Breast epithelium (tissue), 4 donors: ENCODE measurements at regions not wholly inside any gene's neighbourhood (a gene's known extent, or its start where the extent isn't known, plus 50 kb on each side); places are given as distances from the start of the nearest gene placed in this dataset.

ENCODE experiments used
- DNase-seq, 2 donors: peaks; one replicate each; pipeline ENCODE4 v3.0.0-alpha.2; 2019; ENCODE audit warnings: low spot score in 2 of 2
- H3K27ac ChIP-seq, 2 donors: fragments of 200-600 bp; sonication (generic) in 1 of 2; one replicate each; pipeline ENCODE4 v1.5.1; 2016 to 2019; ENCODE audit warnings: mild to moderate bottlenecking in 1 of 2
- H3K27me3 ChIP-seq, 2 donors: fragments of 200-600 bp; sonication (generic) in 1 of 2; one replicate each; pipeline versions ENCODE4 v1.5.1 to v1.6.0; 2017 to 2019; ENCODE audit warnings: control low read depth in 1 of 2, mild to moderate bottlenecking in 1 of 2
- H3K36me3 ChIP-seq: fragments of 200-600 bp; one replicate; pipeline ENCODE4 v1.5.1; 2019
- H3K4me1 ChIP-seq, 2 donors: fragments of 200-600 bp; sonication (generic); one replicate each; pipeline ENCODE4 v1.5.1; 2016 to 2019; ENCODE audit warnings: control low read depth in 1 of 2
- H3K4me3 ChIP-seq, 3 donors: fragments of 200-600 bp; sonication (generic); 1 replicate in 2 of 3; 2 replicates in 1 of 3; pipeline ENCODE4 v1.5.1; 2016 to 2019; ENCODE audit warnings: mild to moderate bottlenecking in 3 of 3, moderate library complexity in 2 of 3
- H3K9me3 ChIP-seq, 2 donors: fragments of 200-600 bp; sonication (generic) in 1 of 2; one replicate each; pipeline ENCODE4 v1.5.1; 2016 to 2019; ENCODE audit warnings: control low read depth in 1 of 2
- POLR2A ChIP-seq: fragments of 450-650 bp; IDR thresholded peaks from one replicate; pipeline ENCODE4 v1.6.1; 2016; ENCODE audit warnings: antibody characterized with exemption, mild to moderate bottlenecking, moderate library complexity
- POLR2AphosphoS5 ChIP-seq, 3 donors: sonication (generic); formaldehyde crosslinking; IDR thresholded peaks; one replicate each; pipeline ENCODE4 v1.6.1; 2017; ENCODE audit warnings: antibody characterized with exemption in 3 of 3
- intact Hi-C: fragments of 100-400 bp; cut with DNase I; formaldehyde crosslinking; loops from one replicate; pipeline ENCODE4 v1.15.1; 2023; ENCODE audit warnings: low total_unique reads
- TF ChIP-seq, protein P1 (sequence below), 3 donors: fragments of 450-650 bp; IDR thresholded peaks; one replicate each; pipeline ENCODE4 v1.5.1; 2016 to 2017; ENCODE audit warnings: antibody characterized with exemption in 3 of 3, mild to moderate bottlenecking in 3 of 3, moderate library complexity in 3 of 3

GRCh38 chr22:27193215-27193614 lies 535.8 kb downstream of the MIAT start:
- no peak for TF ChIP-seq POLR2AphosphoS5 (IDR thresholded peaks at IDR 0.05)
- DNase-seq: no peak
- Histone ChIP-seq H3K4me3 (no peak overlapping the region), H3K27me3 (peaks cover 0 to 24% of the 10 kb centered on the region in 2 donors), H3K9me3 (peaks cover 0 to 5% of the 10 kb centered on the region in 2 donors), H3K36me3 (no peaks in the 10 kb centered on the region), H3K27ac (no peak overlapping the region), H3K4me1 (no peaks in the 10 kb centered on the region)
- intact Hi-C loops: no loop called here

DNA sequence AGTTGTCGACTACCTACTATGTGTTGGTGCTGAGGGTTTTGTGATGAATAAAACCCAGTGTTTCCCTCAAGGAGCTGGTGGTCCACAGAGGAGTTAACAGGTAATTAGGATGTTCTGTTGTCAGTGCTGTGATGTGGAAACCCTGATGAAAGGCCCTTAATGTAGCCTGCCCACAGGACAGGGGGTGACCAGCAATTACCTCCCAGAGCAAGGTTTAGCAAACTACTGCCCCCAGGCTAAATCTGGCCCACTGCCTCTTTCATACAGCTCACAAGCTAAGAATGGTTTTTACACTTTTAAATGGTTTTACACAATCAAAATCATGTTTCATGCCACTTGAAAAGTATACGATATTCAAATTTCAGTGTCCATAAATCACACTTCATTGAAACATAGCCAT lies 536.2 kb downstream of the MIAT start:
- peaks cover 0 to 5% of the 10 kb centered on the region in 2 donors for H3K9me3 ChIP-seq
- H3K4me3 ChIP-seq: no peak overlapping the region
- H3K36me3 ChIP-seq: no peaks in the 10 kb centered on the region
- TF ChIP-seq POLR2A: no peak
- H3K27me3 ChIP-seq: peaks cover 0 to 22% of the 10 kb centered on the region in 2 donors
- no peak for DNase-seq
- no peak overlapping the region for H3K27ac ChIP-seq
- no peaks in the 10 kb centered on the region for H3K4me1 ChIP-seq
- intact Hi-C loops: no loop called here

- no peaks in the 10 kb centered on the region for H3K36me3 ChIP-seq
- H3K4me3 ChIP-seq: no peak overlapping the region
- intact Hi-C loops: no loop called here
- peaks cover 0 to 17% of the 10 kb centered on the region in 2 donors for H3K27me3 ChIP-seq
- no peak for DNase-seq
- H3K4me1 ChIP-seq: no peaks in the 10 kb centered on the region
- no peak for TF ChIP-seq POLR2AphosphoS5 (IDR thresholded peaks at IDR 0.05)
- no peak for TF ChIP-seq POLR2A
- TF ChIP-seq, protein P1, sequence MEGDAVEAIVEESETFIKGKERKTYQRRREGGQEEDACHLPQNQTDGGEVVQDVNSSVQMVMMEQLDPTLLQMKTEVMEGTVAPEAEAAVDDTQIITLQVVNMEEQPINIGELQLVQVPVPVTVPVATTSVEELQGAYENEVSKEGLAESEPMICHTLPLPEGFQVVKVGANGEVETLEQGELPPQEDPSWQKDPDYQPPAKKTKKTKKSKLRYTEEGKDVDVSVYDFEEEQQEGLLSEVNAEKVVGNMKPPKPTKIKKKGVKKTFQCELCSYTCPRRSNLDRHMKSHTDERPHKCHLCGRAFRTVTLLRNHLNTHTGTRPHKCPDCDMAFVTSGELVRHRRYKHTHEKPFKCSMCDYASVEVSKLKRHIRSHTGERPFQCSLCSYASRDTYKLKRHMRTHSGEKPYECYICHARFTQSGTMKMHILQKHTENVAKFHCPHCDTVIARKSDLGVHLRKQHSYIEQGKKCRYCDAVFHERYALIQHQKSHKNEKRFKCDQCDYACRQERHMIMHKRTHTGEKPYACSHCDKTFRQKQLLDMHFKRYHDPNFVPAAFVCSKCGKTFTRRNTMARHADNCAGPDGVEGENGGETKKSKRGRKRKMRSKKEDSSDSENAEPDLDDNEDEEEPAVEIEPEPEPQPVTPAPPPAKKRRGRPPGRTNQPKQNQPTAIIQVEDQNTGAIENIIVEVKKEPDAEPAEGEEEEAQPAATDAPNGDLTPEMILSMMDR (IDR thresholded peaks at IDR 0.05): no peak
- H3K27ac ChIP-seq: no peak overlapping the region
- peaks cover 0 to 5% of the 10 kb centered on the region in 2 donors for H3K9me3 ChIP-seq
Observed at GRCh38 chr22:27194096-27194748, 536.8 kb downstream of the MIAT start.

GRCh38 chr22:27195094-27195493 lies 537.7 kb downstream of the MIAT start:
- peaks cover 0 to 5% of the 10 kb centered on the region in 2 donors for H3K9me3 ChIP-seq
- H3K27me3 ChIP-seq: peaks cover 0 to 17% of the 10 kb centered on the region in 2 donors
- no peaks in the 10 kb centered on the region for H3K4me1 ChIP-seq
- no peak overlapping the region for H3K27ac ChIP-seq
- TF ChIP-seq POLR2AphosphoS5 (IDR thresholded peaks at IDR 0.05): no peak
- no peak for TF ChIP-seq POLR2A
- TF ChIP-seq, protein P1 (IDR thresholded peaks at IDR 0.05): no peak
- DNase-seq: no peak
- H3K4me3 ChIP-seq: no peak overlapping the region
- intact Hi-C loops: no loop called here
- no peaks in the 10 kb centered on the region for H3K36me3 ChIP-seq

DNA sequence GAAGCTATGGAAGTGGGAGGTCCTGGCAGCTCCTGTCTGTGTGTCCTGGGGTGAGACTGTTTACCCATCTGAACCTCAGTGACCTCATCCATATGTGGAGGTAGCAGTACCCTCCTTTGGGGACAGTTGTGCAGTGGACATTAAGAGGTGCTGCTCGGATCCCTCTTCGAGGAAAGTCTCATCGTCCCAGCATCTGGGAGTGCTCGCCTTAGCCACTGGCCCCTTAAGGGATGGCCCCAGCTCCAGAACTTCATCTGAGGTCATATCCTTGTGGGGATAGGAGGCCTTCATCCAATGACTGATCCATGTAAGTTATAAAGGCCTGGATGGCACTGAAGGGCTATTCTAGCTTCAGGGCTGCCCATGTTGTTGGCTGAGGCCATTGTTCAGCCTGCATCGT lies 538.1 kb downstream of the MIAT start:
- TF ChIP-seq POLR2AphosphoS5 (IDR thresholded peaks at IDR 0.05) (no peak), POLR2A (no peak)
- TF ChIP-seq, protein P1 (IDR thresholded peaks at IDR 0.05): no peak
- no peaks in the 10 kb centered on the region for H3K4me1 ChIP-seq
- intact Hi-C loops: no loop called here
- no peaks in the 10 kb centered on the region for H3K36me3 ChIP-seq
- no peak overlapping the region for H3K27ac ChIP-seq
- H3K27me3 ChIP-seq: peaks cover 0 to 17% of the 10 kb centered on the region in 2 donors
- H3K9me3 ChIP-seq: peaks cover 0 to 5% of the 10 kb centered on the region in 2 donors
- no peak overlapping the region for H3K4me3 ChIP-seq
- no peak for DNase-seq

- peaks cover 0 to 17% of the 10 kb centered on the region in 2 donors for H3K27me3 ChIP-seq
- TF ChIP-seq, protein P1 (IDR thresholded peaks at IDR 0.05): no peak
- TF ChIP-seq POLR2AphosphoS5 (IDR thresholded peaks at IDR 0.05): no peak
- TF ChIP-seq POLR2A: no peak
- intact Hi-C loops: no loop called here
- no peak for DNase-seq
- no peaks in the 10 kb centered on the region for H3K4me1 ChIP-seq
- H3K27ac ChIP-seq: no peak overlapping the region
- no peak overlapping the region for H3K4me3 ChIP-seq
- peaks cover 0 to under 1% of the 10 kb centered on the region in 2 donors for H3K9me3 ChIP-seq
- no peaks in the 10 kb centered on the region for H3K36me3 ChIP-seq
Observed at GRCh38 chr22:27196606-27197005, 539.2 kb downstream of the MIAT start.
